GM13976 (cell line): ENCODE measurements at regions not wholly inside any gene's neighbourhood (a gene's known extent, or its start where the extent isn't known, plus 50 kb on each side); places are given as distances from the start of the nearest gene placed in this dataset.
"Not testable (repeated sequence)": the region's sequence is repeated elsewhere in the genome, so short reads cannot be mapped to it uniquely, and the experiment has no call there.

Experiments used
- DNase-seq: peaks from one replicate; pipeline ENCODE4 v3.0.0; 2012; ENCODE audit warnings: low spot score
- CTCF ChIP-seq: IDR thresholded peaks from 2 replicates; pipeline ENCODE4 v1.5.1; 2012; ENCODE audit warnings: borderline replicate concordance, mild to moderate bottlenecking; ENCODE audit not compliant: insufficient read depth; ENCODE audit errors: extremely low read depth, missing control alignments, control extremely low read depth
- in situ Hi-C: fragments of 300-500 bp; cut with MboI; formaldehyde crosslinking; loops from one replicate; pipeline ENCODE4 v1.12.0; 2022; ENCODE audit warnings: low sequenced_read_pairs, mixed read lengths, inconsistent platforms; ENCODE audit not compliant: unreplicated experiment

- in situ Hi-C loops, result no loop called here
- peak; percentile 6 for DNase-seq
- no peak for TF ChIP-seq CTCF
These were observed 1535.3 kb upstream of the PCDH10 start for GRCh38 chr4:131613824-131614216.

GRCh38 chr4:131632877-131633276 lies 1516.2 kb upstream of the PCDH10 start:
- no peak for TF ChIP-seq CTCF
- DNase-seq, result no peak
- in situ Hi-C loops, result no loop called here

GRCh38 chr4:131635191-131635590 lies 1513.9 kb upstream of the PCDH10 start:
- TF ChIP-seq CTCF, result no peak
- in situ Hi-C loops, result no loop called here
- DNase-seq, result no peak

GRCh38 chr4:131638781-131639180 lies 1510.3 kb upstream of the PCDH10 start:
- in situ Hi-C loops, result no loop called here
- no peak for DNase-seq
- no peak for TF ChIP-seq CTCF

- no peak for DNase-seq
- in situ Hi-C loops, result no loop called here
- no peak for TF ChIP-seq CTCF
These were observed 1504.5 kb upstream of the PCDH10 start for GRCh38 chr4:131644619-131645018.

GRCh38 chr4:131649227-131649626 lies 1499.9 kb upstream of the PCDH10 start:
- no peak for TF ChIP-seq CTCF
- in situ Hi-C loops, result no loop called here
- DNase-seq, result no peak

- DNase-seq, result no peak
- in situ Hi-C loops, result no loop called here
- no peak for TF ChIP-seq CTCF
These were observed 1498.1 kb upstream of the PCDH10 start for GRCh38 chr4:131650951-131651350.

- DNase-seq, in situ Hi-C loops: not testable (repeated sequence)
These were observed 1465.8 kb upstream of the PCDH10 start for GRCh38 chr4:131683314-131683713.
